Suprapubic skin (tissue), 4 donors: ENCODE measurements at regions not wholly inside any gene's neighbourhood (a gene's known extent, or its start where the extent isn't known, plus 50 kb on each side); places are given as distances from the start of the nearest gene placed in this dataset.

Experiments used
- DNase-seq, 2 donors: peaks; one replicate each; pipeline ENCODE4 v3.0.0-alpha.2; 2019; ENCODE audit warnings: low spot score in 2 of 2
- H3K27ac ChIP-seq: fragments of 200-600 bp; sonication (generic); one replicate; pipeline ENCODE4 v1.5.1; 2019
- H3K27me3 ChIP-seq: fragments of 200-600 bp; sonication (generic); one replicate; pipeline ENCODE4 v1.5.1; 2019
- H3K36me3 ChIP-seq: fragments of 200-600 bp; sonication (generic); one replicate; pipeline ENCODE4 v1.5.1; 2019
- H3K4me1 ChIP-seq: fragments of 200-600 bp; sonication (generic); one replicate; pipeline ENCODE4 v1.5.1; 2019
- H3K4me3 ChIP-seq: fragments of 200-600 bp; sonication (generic); one replicate; pipeline ENCODE4 v1.5.1; 2019; ENCODE audit warnings: mild to moderate bottlenecking
- H3K9me3 ChIP-seq: fragments of 200-600 bp; sonication (generic); one replicate; pipeline ENCODE4 v1.5.1; 2019
- CTCF ChIP-seq, 2 donors: fragments of 200-600 bp in 1 of 2; fragments of 450-650 bp in 1 of 2; sonication (generic) in 1 of 2; IDR thresholded peaks; one replicate each; pipeline ENCODE4 v1.5.1; 2016 to 2019; ENCODE audit warnings: antibody characterized with exemption in 2 of 2, mild to moderate bottlenecking in 1 of 2, moderate library complexity in 1 of 2
- EP300 ChIP-seq: sonication (generic); formaldehyde crosslinking; IDR thresholded peaks from one replicate; pipeline ENCODE4 v1.6.1; 2017; ENCODE audit warnings: antibody characterized with exemption
- POLR2A ChIP-seq, 2 donors: fragments of 450-650 bp; IDR thresholded peaks; one replicate each; pipeline ENCODE4 v1.6.1; 2017; ENCODE audit warnings: antibody characterized with exemption in 2 of 2, mild to moderate bottlenecking in 2 of 2, moderate library complexity in 2 of 2
- POLR2AphosphoS5 ChIP-seq, 3 donors: sonication (generic); formaldehyde crosslinking; IDR thresholded peaks; one replicate each; pipeline ENCODE4 v1.6.1; 2017; ENCODE audit warnings: antibody characterized with exemption in 3 of 3
- WGBS: methylation state at CpG from one replicate; pipeline ENCODE4 v1.1.5; 2018; 5-methylcytosine and 5-hydroxymethylcytosine counted together

GRCh38 chr7:25901658-25902057, 250.3 kb upstream of the NFE2L3 start:
- DNase-seq: no peak
- Histone ChIP-seq H3K9me3 (no peaks in the 10 kb centered on the region), H3K27ac (no peak overlapping the region), H3K36me3 (no peaks in the 10 kb centered on the region), H3K4me3 (no peak overlapping the region), H3K4me1 (no peaks in the 10 kb centered on the region), H3K27me3 (no peaks in the 10 kb centered on the region)
- no peak for TF ChIP-seq POLR2A (IDR thresholded peaks at IDR 0.05)
- 86% methylated on average over 1 of the region's 1 CpG for WGBS

- Histone ChIP-seq H3K4me1 (no peaks in the 10 kb centered on the region), H3K27ac (no peak overlapping the region), H3K36me3 (no peaks in the 10 kb centered on the region), H3K9me3 (no peaks in the 10 kb centered on the region), H3K4me3 (no peak overlapping the region), H3K27me3 (no peaks in the 10 kb centered on the region)
- TF ChIP-seq POLR2A (IDR thresholded peaks at IDR 0.05): no peak
- no peak for TF ChIP-seq POLR2AphosphoS5 (IDR thresholded peaks at IDR 0.05)
- no peak for DNase-seq
- 47% methylated on average over 3 of the region's 3 CpGs for WGBS
Measured at GRCh38 chr7:25906003-25906402, 246.0 kb upstream of the NFE2L3 start.

- H3K27me3 ChIP-seq: no peaks in the 10 kb centered on the region
- WGBS: 88% methylated on average over 5 of the region's 5 CpGs
- H3K36me3 ChIP-seq: no peaks in the 10 kb centered on the region
- no peaks in the 10 kb centered on the region for H3K4me1 ChIP-seq
- TF ChIP-seq POLR2AphosphoS5 (IDR thresholded peaks at IDR 0.05) (no peak), EP300 (no peak), CTCF (IDR thresholded peaks at IDR 0.05) (no peak), POLR2A (IDR thresholded peaks at IDR 0.05) (no peak)
- DNase-seq: no peak
- H3K4me3 ChIP-seq: no peak overlapping the region
- H3K9me3 ChIP-seq: no peaks in the 10 kb centered on the region
- H3K27ac ChIP-seq: no peak overlapping the region
Measured at GRCh38 chr7:25906760-25907159, 245.2 kb upstream of the NFE2L3 start.

- Histone ChIP-seq H3K27ac (no peak overlapping the region), H3K4me3 (no peak overlapping the region), H3K4me1 (no peaks in the 10 kb centered on the region), H3K27me3 (no peaks in the 10 kb centered on the region), H3K9me3 (no peaks in the 10 kb centered on the region), H3K36me3 (no peaks in the 10 kb centered on the region)
- no peak for TF ChIP-seq POLR2A (IDR thresholded peaks at IDR 0.05)
- no peak for TF ChIP-seq EP300
- no peak for TF ChIP-seq CTCF (IDR thresholded peaks at IDR 0.05)
- TF ChIP-seq POLR2AphosphoS5 (IDR thresholded peaks at IDR 0.05): no peak
- no peak for DNase-seq
- 85% methylated on average over 7 of the region's 7 CpGs for WGBS
Measured at GRCh38 chr7:25907214-25907613, 244.8 kb upstream of the NFE2L3 start.

GRCh38 chr7:25907731-25908130, 244.3 kb upstream of the NFE2L3 start:
- Histone ChIP-seq H3K27me3 (no peaks in the 10 kb centered on the region), H3K27ac (no peak overlapping the region), H3K4me1 (no peaks in the 10 kb centered on the region), H3K36me3 (no peaks in the 10 kb centered on the region), H3K9me3 (no peaks in the 10 kb centered on the region), H3K4me3 (no peak overlapping the region)
- DNase-seq: no peak
- TF ChIP-seq POLR2A (IDR thresholded peaks at IDR 0.05): no peak
- no peak for TF ChIP-seq EP300
- TF ChIP-seq CTCF (IDR thresholded peaks at IDR 0.05): no peak
- no peak for TF ChIP-seq POLR2AphosphoS5 (IDR thresholded peaks at IDR 0.05)
- WGBS: 70% methylated on average over 5 of the region's 5 CpGs

GRCh38 chr7:25908154-25908949, 243.6 kb upstream of the NFE2L3 start:
- no peaks in the 10 kb centered on the region for H3K9me3 ChIP-seq
- H3K27me3 ChIP-seq: no peaks in the 10 kb centered on the region
- no peak overlapping the region for H3K27ac ChIP-seq
- no peak for DNase-seq
- TF ChIP-seq EP300 (no peak), CTCF (IDR thresholded peaks at IDR 0.05) (no peak), POLR2A (IDR thresholded peaks at IDR 0.05) (no peak), POLR2AphosphoS5 (IDR thresholded peaks at IDR 0.05) (no peak)
- H3K4me1 ChIP-seq: no peaks in the 10 kb centered on the region
- H3K4me3 ChIP-seq: no peak overlapping the region
- 96% methylated on average over 1 of the region's 1 CpG for WGBS
- no peaks in the 10 kb centered on the region for H3K36me3 ChIP-seq
